IPS-18c (cell line): ENCODE measurements at regions not wholly inside any gene's neighbourhood (a gene's known extent, or its start where the extent isn't known, plus 50 kb on each side); places are given as distances from the start of the nearest gene placed in this dataset.
"Not testable (repeated sequence)": the region's sequence is repeated elsewhere in the genome, so short reads cannot be mapped to it uniquely, and the experiment has no call there.

Source experiments
- H3K4me3 ChIP-seq: 2 replicates; pipeline ENCODE4 v1.7.0; 2013; ENCODE audit warnings: low read depth, mild to moderate bottlenecking, low read length, moderate library complexity; ENCODE audit not compliant: insufficient read depth
- H3K9me3 ChIP-seq: one replicate; pipeline ENCODE4 v1.6.1; 2013; ENCODE audit warnings: mild to moderate bottlenecking, low read length, moderate library complexity; ENCODE audit not compliant: control insufficient read depth, insufficient read depth

- Histone ChIP-seq H3K9me3 (no peaks in the 10 kb centered on the region), H3K4me3 (no peak overlapping the region)
These were observed 155.4 kb downstream of the GOLGA6L6 start for GRCh38 chr15:20386198-20386597.

- not testable (repeated sequence) for H3K9me3 ChIP-seq, H3K4me3 ChIP-seq
These were observed 161.4 kb downstream of the GOLGA6L6 start for GRCh38 chr15:20380199-20380598.

GRCh38 chr15:20376872-20377271 is 164.7 kb downstream of the GOLGA6L6 start:
- Histone ChIP-seq H3K9me3 (peaks cover 9% of the 10 kb centered on the region), H3K4me3 (no peak overlapping the region)

GRCh38 chr15:20372416-20372815 is 169.2 kb downstream of the GOLGA6L6 start:
- not testable (repeated sequence) for H3K4me3 ChIP-seq, H3K9me3 ChIP-seq

GRCh38 chr15:20369500-20369899 is 172.1 kb downstream of the GOLGA6L6 start:
- H3K4me3 ChIP-seq, result no peak overlapping the region
- peaks cover 8% of the 10 kb centered on the region for H3K9me3 ChIP-seq

- Histone ChIP-seq H3K9me3 (peaks cover 5% of the 10 kb centered on the region), H3K4me3 (no peak overlapping the region)
These were observed 172.6 kb downstream of the GOLGA6L6 start for GRCh38 chr15:20368974-20369373.

- H3K9me3 ChIP-seq, result peaks cover 4% of the 10 kb centered on the region
- no peak overlapping the region for H3K4me3 ChIP-seq
These were observed 174.5 kb downstream of the GOLGA6L6 start for GRCh38 chr15:20367093-20367492.

GRCh38 chr15:20363591-20363990 is 178.0 kb downstream of the GOLGA6L6 start:
- H3K9me3 ChIP-seq, result not testable (repeated sequence)

GRCh38 chr15:20361091-20361490 is 180.5 kb downstream of the GOLGA6L6 start:
- H3K4me3 ChIP-seq, result no peak overlapping the region

More at GRCh38 chr15:20363591-20363990, 178.0 kb downstream of the GOLGA6L6 start:
- not testable (repeated sequence) for H3K4me3 ChIP-seq

GRCh38 chr15:20358779-20359414 is 182.7 kb downstream of the GOLGA6L6 start:
- no peak overlapping the region for H3K4me3 ChIP-seq
- H3K9me3 ChIP-seq, result peaks cover 36% of the 10 kb centered on the region

More at GRCh38 chr15:20361091-20361490, 180.5 kb downstream of the GOLGA6L6 start:
- H3K9me3 ChIP-seq, result peaks cover 28% of the 10 kb centered on the region

- Histone ChIP-seq H3K9me3 (peaks cover 36% of the 10 kb centered on the region), H3K4me3 (peak overlapping the region; percentile 4; the same call in 1 of the 2 replicates)
These were observed 183.4 kb downstream of the GOLGA6L6 start for GRCh38 chr15:20358066-20358778.

GRCh38 chr15:20357481-20358065 is 184.0 kb downstream of the GOLGA6L6 start:
- Histone ChIP-seq H3K4me3 (peak overlapping the region; percentile 4; the same call in 1 of the 2 replicates), H3K9me3 (peaks cover 41% of the 10 kb centered on the region)

- H3K9me3 ChIP-seq, result peaks cover 45% of the 10 kb centered on the region
These were observed 184.6 kb downstream of the GOLGA6L6 start for GRCh38 chr15:20356911-20357480.

GRCh38 chr15:20356444-20356910 is 185.1 kb downstream of the GOLGA6L6 start:
- H3K9me3 ChIP-seq, result peaks cover 49% of the 10 kb centered on the region

More at GRCh38 chr15:20356911-20357480, 184.6 kb downstream of the GOLGA6L6 start:
- H3K4me3 ChIP-seq, result peak overlapping the region; percentile 24; the same call in 1 of the 2 replicates

GRCh38 chr15:20355256-20355868 is 186.2 kb downstream of the GOLGA6L6 start:
- peaks cover 51% of the 10 kb centered on the region for H3K9me3 ChIP-seq
- no peak overlapping the region for H3K4me3 ChIP-seq

More at GRCh38 chr15:20356444-20356910, 185.1 kb downstream of the GOLGA6L6 start:
- H3K4me3 ChIP-seq, result peak overlapping the region; percentile 24; the same call in 1 of the 2 replicates

GRCh38 chr15:20354884-20355223 is 186.7 kb downstream of the GOLGA6L6 start:
- H3K9me3 ChIP-seq, result peaks cover 56% of the 10 kb centered on the region

More at GRCh38 chr15:20354884-20355223, 186.7 kb downstream of the GOLGA6L6 start:
- H3K4me3 ChIP-seq, result not testable (repeated sequence)
